HepG2 (cell line): ENCODE measurements at regions not wholly inside any gene's neighbourhood (a gene's known extent, or its start where the extent isn't known, plus 50 kb on each side); places are given as distances from the start of the nearest gene placed in this dataset.

Experiments
- ATAC-seq: fragments of 200-7000 bp; cut with Tn5 transposase; 3 replicates; pipeline ENCODE4 v1.9.1; 2020; ENCODE audit warnings: mild to moderate bottlenecking, moderate library complexity
- BruUV-seq: library from RNA; stranded (reverse); fragments of 400-500 nt; replicated peaks from 2 replicates; lab custom pipeline; 2021; lab: Mats Ljungman, UMichigan
- CTCF ChIA-PET: fragments of 300-600 bp; formaldehyde crosslinking; extraction: SDS; loops from one replicate; lab custom pipeline; 2021; ENCODE audit warnings: low total read pairs, inconsistent platforms, low intra/inter-chr PET ratio; lab: Yijun Ruan, JAX
- POLR2A ChIA-PET: fragments of 350-600 bp; sonication (Branson Sonifier 250); formaldehyde crosslinking; loops from one replicate; lab custom pipeline; 2020; ENCODE audit warnings: antibody characterized with exemption, inconsistent platforms; lab: Yijun Ruan, JAX
- DNase-seq: peaks from one replicate; pipeline ENCODE4 v3.0.0-alpha.2; 2015; ENCODE audit warnings: low spot score
- FAIRE-seq: peaks from 3 replicates; lab custom pipeline; 2011; peaks lifted over from hg19 to GRCh38; lab: Jason Lieb, UNC
- H2AFZ ChIP-seq: one replicate; pipeline ENCODE4 v1.6.1; 2011; ENCODE audit warnings: low read length, inconsistent platforms
- H3K27ac ChIP-seq: fragments of 300-600 bp; 3 replicates; pipeline ENCODE4 v1.8.0; 2011; ENCODE audit warnings: mixed run types, mild to moderate bottlenecking, mixed read lengths, low read length, inconsistent platforms; ENCODE audit not compliant: insufficient read depth; ENCODE audit errors: extremely low read length
- H3K27me3 ChIP-seq, 2 experiments: fragments of 200-600 bp in 1 of 2; 2 replicates in 1 of 2; 3 replicates in 1 of 2; pipeline versions ENCODE4 v1.6.0 to v1.8.0; 2011; ENCODE audit warnings: low read length in 2 of 2, mild to moderate bottlenecking in 2 of 2, moderate library complexity in 2 of 2, inconsistent platforms in 1 of 2; ENCODE audit not compliant: insufficient read depth in 2 of 2, control insufficient read depth in 1 of 2
- H3K36me3 ChIP-seq, 2 experiments: fragments of 200-600 bp in 1 of 2; replicated peaks in 1 of 2; 2 replicates in 1 of 2; 3 replicates in 1 of 2; pipeline versions ENCODE4 v1.5.1 to v1.8.0; 2011; ENCODE audit warnings: low read length in 2 of 2, inconsistent platforms in 1 of 2; ENCODE audit not compliant: insufficient read depth in 2 of 2, control insufficient read depth in 1 of 2
- H3K4me1 ChIP-seq: 2 replicates; pipeline ENCODE4 v1.5.1; 2012; ENCODE audit warnings: low read length, inconsistent platforms; ENCODE audit not compliant: insufficient read depth
- H3K4me2 ChIP-seq: 2 replicates; pipeline ENCODE4 v1.6.0; 2011; ENCODE audit warnings: low read depth, low read length, inconsistent platforms
- H3K4me3 ChIP-seq, 3 experiments: fragments of 200-600 bp in 1 of 3; sonication (generic), shearing (Covaris generic) in 1 of 3; replicated peaks in 1 of 3; 2 replicates each; pipeline ENCODE4 v1.5.1; 2011 to 2016; ENCODE audit warnings: low read length in 3 of 3, inconsistent platforms in 2 of 3, low read depth in 2 of 3, mild to moderate bottlenecking in 2 of 3, control low read depth in 1 of 3, mixed read lengths in 1 of 3; ENCODE audit not compliant: insufficient read depth in 1 of 3
- H3K79me2 ChIP-seq: one replicate; pipeline ENCODE4 v1.6.1; 2011; ENCODE audit warnings: low read length, inconsistent platforms; ENCODE audit not compliant: insufficient read depth
- H3K9ac ChIP-seq: 2 replicates; pipeline ENCODE4 v1.6.0; 2011; ENCODE audit warnings: mild to moderate bottlenecking, low read depth, low read length, inconsistent platforms; ENCODE audit not compliant: insufficient read depth
- H3K9me3 ChIP-seq: 2 replicates; pipeline ENCODE4 v1.5.1; 2012; ENCODE audit warnings: mild to moderate bottlenecking, low read length
- H4K20me1 ChIP-seq: 2 replicates; pipeline ENCODE4 v1.6.0; 2011; ENCODE audit warnings: inconsistent platforms, mild to moderate bottlenecking, low read length, moderate library complexity; ENCODE audit not compliant: insufficient read depth
- CBX5 ChIP-seq: sonication (generic); formaldehyde crosslinking; IDR thresholded peaks from 2 replicates; pipeline ENCODE4 v1.4.0; 2020; ENCODE audit warnings: missing genetic modification reagents, borderline replicate concordance
- KIAA2018 ChIP-seq: sonication (generic); formaldehyde crosslinking; IDR thresholded peaks from 2 replicates; pipeline ENCODE4 v1.5.0; 2020; ENCODE audit warnings: mild to moderate bottlenecking, missing genetic modification reagents, borderline replicate concordance
- MTF1 ChIP-seq: sonication (generic); formaldehyde crosslinking; IDR thresholded peaks from 2 replicates; pipeline ENCODE4 v1.5.0; 2020; ENCODE audit warnings: missing genetic modification reagents
- MXD3 ChIP-seq: IDR thresholded peaks from 2 replicates; pipeline ENCODE4 v1.6.1; 2016; ENCODE audit warnings: mild to moderate bottlenecking, missing biosample characterization, missing genetic modification reagents
- POGZ ChIP-seq: sonication (generic); formaldehyde crosslinking; IDR thresholded peaks from 2 replicates; pipeline ENCODE4 v1.4.0; 2020; ENCODE audit warnings: mild to moderate bottlenecking, missing genetic modification reagents
- RCOR2 ChIP-seq: IDR thresholded peaks from 2 replicates; pipeline ENCODE4 v1.6.1; 2016; ENCODE audit warnings: missing biosample characterization, missing genetic modification reagents
- RFXAP ChIP-seq: sonication (generic); formaldehyde crosslinking; IDR thresholded peaks from 2 replicates; pipeline ENCODE4 v1.4.0; 2020; ENCODE audit warnings: missing genetic modification reagents, borderline replicate concordance
- TFDP1 ChIP-seq: IDR thresholded peaks from 2 replicates; pipeline ENCODE4 v1.6.1; 2016; ENCODE audit warnings: missing compliant biosample characterization, missing genetic modification reagents, borderline replicate concordance
- TRIM22 ChIP-seq: fragments of 450-650 bp; IDR thresholded peaks from 2 replicates; pipeline ENCODE4 v1.6.1; 2017
- ZNF124 ChIP-seq: sonication (generic); formaldehyde crosslinking; IDR thresholded peaks from 2 replicates; pipeline ENCODE4 v1.4.0; 2020; ENCODE audit warnings: missing genetic modification reagents
- ZNF263 ChIP-seq: sonication (generic); formaldehyde crosslinking; IDR thresholded peaks from 2 replicates; pipeline ENCODE4 v1.4.0; 2020; ENCODE audit warnings: missing genetic modification reagents
- ZNF441 ChIP-seq: sonication (generic); formaldehyde crosslinking; IDR thresholded peaks from 2 replicates; pipeline ENCODE4 v1.7.0; 2021; ENCODE audit warnings: missing genetic modification reagents, borderline replicate concordance
- ZNF567 ChIP-seq: sonication (generic); formaldehyde crosslinking; IDR thresholded peaks from 2 replicates; pipeline ENCODE4 v1.8.1; 2023; ENCODE audit warnings: mild to moderate bottlenecking, missing genetic modification reagents, borderline replicate concordance
- ZNF615 ChIP-seq: sonication (generic); formaldehyde crosslinking; IDR thresholded peaks from 2 replicates; pipeline ENCODE4 v1.5.0; 2020; ENCODE audit warnings: mild to moderate bottlenecking, missing genetic modification reagents, borderline replicate concordance
- ZNF749 ChIP-seq: sonication (generic); formaldehyde crosslinking; IDR thresholded peaks from 2 replicates; pipeline ENCODE4 v1.8.0; 2022; ENCODE audit warnings: mild to moderate bottlenecking, missing genetic modification reagents, moderate library complexity, borderline replicate concordance
- WGBS: methylation state at CpG from one replicate; pipeline ENCODE4 v1.1.6; 2017; ENCODE audit warnings: low lambda C conversion rate; 5-methylcytosine and 5-hydroxymethylcytosine counted together
- in situ Hi-C: cut with HindIII; loops from 2 replicates; pipeline ENCODE4 v1.10.0; 2017; ENCODE audit warnings: low pct_unique_long_range_greater_than_20kb; ENCODE audit not compliant: extremely low pct_ligation_motif_present
- intact Hi-C: fragments of 100-400 bp; cut with micrococcal nuclease; formaldehyde crosslinking; loops from one replicate; pipeline ENCODE4 v1.10.0; 2022; ENCODE audit not compliant: unreplicated experiment

GRCh38 chr3:146732325-146732724 is 127.2 kb upstream of the PLSCR5 start:
- CTCF ChIA-PET, result no interaction called here
- Histone ChIP-seq H4K20me1 (no peaks in the 10 kb centered on the region), H3K9ac (no peak overlapping the region), H3K4me3 (no peak overlapping the region), H3K4me1 (no peaks in the 10 kb centered on the region), H3K36me3 (no peaks in the 10 kb centered on the region), H3K9me3 (no peaks in the 10 kb centered on the region), H3K4me2 (no peak overlapping the region), H3K79me2 (no peaks in the 10 kb centered on the region), H3K27ac (no peak overlapping the region), H3K27me3 (no peaks in the 10 kb centered on the region; a peak in 1 of 5 replicates), H2AFZ (no peak overlapping the region)
- POLR2A ChIA-PET, result no interaction called here
- DNase-seq (no peak), ATAC-seq (no peak), FAIRE-seq (no peak)
- WGBS, result 31% methylated on average over 6 of the region's 6 CpGs
- intact Hi-C loops, result no loop called here
- in situ Hi-C loops, result no loop called here
- BruUV-seq, result no TSS peak
- TF ChIP-seq MTF1 (CRISPR knock-in tag), result no peak
- no peak for TF ChIP-seq TFDP1 (CRISPR knock-in tag)
- no peak for TF ChIP-seq ZNF615
- no peak for TF ChIP-seq MXD3 (CRISPR knock-in tag)
- TF ChIP-seq ZNF441 (CRISPR knock-in tag), result no peak
- TF ChIP-seq RFXAP (CRISPR knock-in tag), result no peak
- TF ChIP-seq CBX5 (CRISPR knock-in tag), result no peak
- TF ChIP-seq POGZ (CRISPR knock-in tag), result no peak
- no peak for TF ChIP-seq ZNF567 (CRISPR knock-in tag)
- TF ChIP-seq TRIM22, result no peak
- TF ChIP-seq KIAA2018 (CRISPR knock-in tag), result no peak
- no peak for TF ChIP-seq ZNF263 (CRISPR knock-in tag)
- no peak for TF ChIP-seq ZNF749 (CRISPR knock-in tag)
- TF ChIP-seq ZNF124, result no peak
- no peak for TF ChIP-seq RCOR2 (CRISPR knock-in tag)
